ENCODE measurements at regions not wholly inside any gene's neighbourhood (a gene's known extent, or its start where the extent isn't known, plus 50 kb on each side); places are given as distances from the start of the nearest gene placed in this dataset. TPM values are rescaled to one million over a fixed set of nuclear protein-coding genes. Genes with fewer than 3 reads are reported as not detected.

- ATAC-seq (ENCODE audit: low FRiP score), result no peak
- no peak for TF ChIP-seq CTCF (IDR thresholded peaks at IDR 0.05)
Observed at GRCh38 chr14:99100497-99101270, 171.3 kb downstream of the BCL11B start.

GRCh38 chr14:99101855-99102461 lies 170.0 kb downstream of the BCL11B start:
- DNase-seq (ENCODE audit: low spot score) (no peak), ATAC-seq (ENCODE audit: low FRiP score) (no peak)
- TF ChIP-seq CTCF (IDR thresholded peaks at IDR 0.05), result no peak

More at GRCh38 chr14:99100497-99101270, 171.3 kb downstream of the BCL11B start:
- no peak for DNase-seq (ENCODE audit: low spot score)

- no peak for DNase-seq (ENCODE audit: low spot score)
- ATAC-seq (ENCODE audit: low FRiP score), result no peak
- no peak for TF ChIP-seq CTCF (IDR thresholded peaks at IDR 0.05)
Observed at GRCh38 chr14:99116741-99117295, 155.2 kb downstream of the BCL11B start.

- ATAC-seq (ENCODE audit: low FRiP score) (no peak), DNase-seq (ENCODE audit: low spot score) (no peak)
- no peak for TF ChIP-seq CTCF (IDR thresholded peaks at IDR 0.05)
Observed at GRCh38 chr14:99117671-99118045, 154.3 kb downstream of the BCL11B start.

GRCh38 chr14:99118046-99118721 lies 153.8 kb downstream of the BCL11B start:
- no peak for DNase-seq (ENCODE audit: low spot score)
- no peak for ATAC-seq (ENCODE audit: low FRiP score)
- TF ChIP-seq CTCF (IDR thresholded peaks at IDR 0.05), result no peak

- ATAC-seq (ENCODE audit: low FRiP score), result no peak
- no peak for DNase-seq (ENCODE audit: low spot score)
- TF ChIP-seq CTCF (IDR thresholded peaks at IDR 0.05), result no peak
Observed at GRCh38 chr14:99118946-99119345, 153.1 kb downstream of the BCL11B start.

Small RNA genes lying in the stretch of these regions (small RNA-seq; reads per million reads assigned to genes)
- gene AL162151.2, result 0.64 reads per million
- not detected for gene RN7SL714P

All from omental fat pad (tissue), 3 donors.